Liver (tissue), 8 donors: ENCODE measurements at regions not wholly inside any gene's neighbourhood (a gene's known extent, or its start where the extent isn't known, plus 50 kb on each side); places are given as distances from the start of the nearest gene placed in this dataset.

Experiments used
- DNase-seq: peaks from one replicate; pipeline ENCODE4 v3.0.0-alpha.2; 2017; ENCODE audit warnings: low spot score
- H3K27ac ChIP-seq, 2 donors: one replicate each; pipeline ENCODE4 v1.7.0; 2013; ENCODE audit warnings: inconsistent platforms in 2 of 2, low read length in 2 of 2, control low read depth in 1 of 2, low read depth in 1 of 2, mild to moderate bottlenecking in 1 of 2
- H3K27me3 ChIP-seq, 4 donors: one replicate each; pipeline versions ENCODE4 v1.6.1 to v1.7.0; 2013; ENCODE audit warnings: low read length in 3 of 4, inconsistent platforms in 1 of 4, mild to moderate bottlenecking in 1 of 4, moderate library complexity in 1 of 4; ENCODE audit not compliant: control insufficient read depth in 4 of 4, insufficient read depth in 4 of 4
- H3K36me3 ChIP-seq, 4 donors: one replicate each; pipeline versions ENCODE4 v1.6.1 to v1.7.0; 2013; ENCODE audit warnings: low read length in 3 of 4, mild to moderate bottlenecking in 3 of 4, low read depth in 1 of 4, moderate library complexity in 1 of 4; ENCODE audit not compliant: control insufficient read depth in 4 of 4, insufficient read depth in 3 of 4
- H3K4me1 ChIP-seq, 4 donors: one replicate each; pipeline versions ENCODE4 v1.6.1 to v1.7.0; 2013; ENCODE audit warnings: low read length in 3 of 4, mild to moderate bottlenecking in 3 of 4, moderate library complexity in 1 of 4; ENCODE audit not compliant: control insufficient read depth in 4 of 4, insufficient read depth in 4 of 4
- H3K4me3 ChIP-seq, 3 donors: one replicate each; pipeline versions ENCODE4 v1.6.1 to v1.7.0; 2013; ENCODE audit warnings: low read length in 3 of 3, control low read depth in 1 of 3, low read depth in 1 of 3, mild to moderate bottlenecking in 1 of 3
- H3K9ac ChIP-seq, 2 donors: one replicate each; pipeline ENCODE4 v1.7.0; 2013; ENCODE audit warnings: low read length in 2 of 2, mild to moderate bottlenecking in 2 of 2, moderate library complexity in 2 of 2, control low read depth in 1 of 2, low read depth in 1 of 2
- H3K9me3 ChIP-seq, 4 donors: one replicate each; pipeline versions ENCODE4 v1.6.1 to v1.7.0; 2013; ENCODE audit warnings: low read length in 3 of 4; ENCODE audit not compliant: control insufficient read depth in 4 of 4
- EGR1 ChIP-seq, 2 donors: IDR thresholded peaks; 2 replicates each; pipeline ENCODE4 v1.6.1; 2016 to 2018; ENCODE audit warnings: antibody characterized with exemption in 2 of 2, low read depth in 2 of 2
- FOXA1 ChIP-seq: IDR thresholded peaks from 2 replicates; pipeline ENCODE4 v1.6.1; 2016; ENCODE audit warnings: antibody characterized with exemption
- GABPA ChIP-seq, 2 donors: IDR thresholded peaks in 1 of 2; conservative IDR thresholded peaks in 1 of 2; 2 replicates each; pipeline ENCODE4 v1.6.1; 2016; ENCODE audit warnings: antibody characterized with exemption in 2 of 2, mild to moderate bottlenecking in 1 of 2, moderate library complexity in 1 of 2
- HNF4A ChIP-seq, 2 donors: conservative IDR thresholded peaks; 2 replicates each; pipeline ENCODE4 v1.6.1; 2016; ENCODE audit warnings: antibody characterized with exemption in 2 of 2, mild to moderate bottlenecking in 2 of 2
- JUND ChIP-seq, 2 donors: IDR thresholded peaks; 2 replicates each; pipeline ENCODE4 v1.6.1; 2016; ENCODE audit warnings: antibody characterized with exemption in 2 of 2
- NR2F2 ChIP-seq: IDR thresholded peaks from 2 replicates; pipeline ENCODE4 v1.6.1; 2016; ENCODE audit warnings: antibody characterized with exemption
- RAD21 ChIP-seq, 2 donors: IDR thresholded peaks; 2 replicates each; pipeline ENCODE4 v1.6.1; 2016; ENCODE audit warnings: antibody characterized with exemption in 2 of 2, mild to moderate bottlenecking in 2 of 2
- RXRA ChIP-seq, 2 donors: IDR thresholded peaks; 2 replicates each; pipeline ENCODE4 v1.6.1; 2017 to 2018; ENCODE audit warnings: antibody characterized with exemption in 2 of 2, mild to moderate bottlenecking in 1 of 2
- SP1 ChIP-seq: IDR thresholded peaks from 2 replicates; pipeline ENCODE4 v1.6.1; 2018; ENCODE audit warnings: antibody characterized with exemption, mild to moderate bottlenecking
- TAF1 ChIP-seq: conservative IDR thresholded peaks from 2 replicates; pipeline ENCODE4 v1.6.1; 2016; ENCODE audit warnings: antibody characterized with exemption, mild to moderate bottlenecking
- WGBS: extraction: QIAGEN DNeasy Blood & Tissue Kit; methylation state at CpG from one replicate; pipeline ENCODE4 v1.1.7; 2013; 5-methylcytosine and 5-hydroxymethylcytosine counted together
- TF ChIP-seq, protein P1 (sequence below): IDR thresholded peaks from 2 replicates; pipeline ENCODE4 v1.6.1; 2016; ENCODE audit warnings: antibody characterized with exemption
- TF ChIP-seq, protein P2 (sequence below): fragments of 150-350 bp; IDR thresholded peaks from 2 replicates; pipeline ENCODE4 v1.5.1; 2017; ENCODE audit warnings: improper control_type of control experiment, low read depth, low read length; ENCODE audit not compliant: missing input control
- donor health status: healthy.
- donor health status: healthy.
- donor health status: healthy.
- donor health status: healthy.
- donor health status: healthy.

- TF ChIP-seq, protein P1, sequence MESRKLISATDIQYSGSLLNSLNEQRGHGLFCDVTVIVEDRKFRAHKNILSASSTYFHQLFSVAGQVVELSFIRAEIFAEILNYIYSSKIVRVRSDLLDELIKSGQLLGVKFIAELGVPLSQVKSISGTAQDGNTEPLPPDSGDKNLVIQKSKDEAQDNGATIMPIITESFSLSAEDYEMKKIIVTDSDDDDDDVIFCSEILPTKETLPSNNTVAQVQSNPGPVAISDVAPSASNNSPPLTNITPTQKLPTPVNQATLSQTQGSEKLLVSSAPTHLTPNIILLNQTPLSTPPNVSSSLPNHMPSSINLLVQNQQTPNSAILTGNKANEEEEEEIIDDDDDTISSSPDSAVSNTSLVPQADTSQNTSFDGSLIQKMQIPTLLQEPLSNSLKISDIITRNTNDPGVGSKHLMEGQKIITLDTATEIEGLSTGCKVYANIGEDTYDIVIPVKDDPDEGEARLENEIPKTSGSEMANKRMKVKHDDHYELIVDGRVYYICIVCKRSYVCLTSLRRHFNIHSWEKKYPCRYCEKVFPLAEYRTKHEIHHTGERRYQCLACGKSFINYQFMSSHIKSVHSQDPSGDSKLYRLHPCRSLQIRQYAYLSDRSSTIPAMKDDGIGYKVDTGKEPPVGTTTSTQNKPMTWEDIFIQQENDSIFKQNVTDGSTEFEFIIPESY = no peak
- TF ChIP-seq HNF4A (conservative IDR thresholded peaks at IDR 0.05) (no peak), JUND (IDR thresholded peaks at IDR 0.05) (no peak), SP1 (no peak), RXRA (IDR thresholded peaks at IDR 0.05) (no peak)
- TF ChIP-seq, protein P2, sequence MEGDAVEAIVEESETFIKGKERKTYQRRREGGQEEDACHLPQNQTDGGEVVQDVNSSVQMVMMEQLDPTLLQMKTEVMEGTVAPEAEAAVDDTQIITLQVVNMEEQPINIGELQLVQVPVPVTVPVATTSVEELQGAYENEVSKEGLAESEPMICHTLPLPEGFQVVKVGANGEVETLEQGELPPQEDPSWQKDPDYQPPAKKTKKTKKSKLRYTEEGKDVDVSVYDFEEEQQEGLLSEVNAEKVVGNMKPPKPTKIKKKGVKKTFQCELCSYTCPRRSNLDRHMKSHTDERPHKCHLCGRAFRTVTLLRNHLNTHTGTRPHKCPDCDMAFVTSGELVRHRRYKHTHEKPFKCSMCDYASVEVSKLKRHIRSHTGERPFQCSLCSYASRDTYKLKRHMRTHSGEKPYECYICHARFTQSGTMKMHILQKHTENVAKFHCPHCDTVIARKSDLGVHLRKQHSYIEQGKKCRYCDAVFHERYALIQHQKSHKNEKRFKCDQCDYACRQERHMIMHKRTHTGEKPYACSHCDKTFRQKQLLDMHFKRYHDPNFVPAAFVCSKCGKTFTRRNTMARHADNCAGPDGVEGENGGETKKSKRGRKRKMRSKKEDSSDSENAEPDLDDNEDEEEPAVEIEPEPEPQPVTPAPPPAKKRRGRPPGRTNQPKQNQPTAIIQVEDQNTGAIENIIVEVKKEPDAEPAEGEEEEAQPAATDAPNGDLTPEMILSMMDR = no peak
Observed at GRCh38 chr5:27466959-27467358, 428.6 kb upstream of the CDH9 start (continued).

GRCh38 chr5:27465140-27465539 lies 426.8 kb upstream of the CDH9 start:
- WGBS = 69% methylated on average over 5 of the region's 5 CpGs
- Histone ChIP-seq H3K27me3 (no peaks in the 10 kb centered on the region), H3K36me3 (no peaks in the 10 kb centered on the region), H3K27ac (no peak overlapping the region), H3K9me3 (no peaks in the 10 kb centered on the region), H3K9ac (no peak overlapping the region), H3K4me3 (no peak overlapping the region), H3K4me1 (no peaks in the 10 kb centered on the region)
- DNase-seq = no peak
- TF ChIP-seq NR2F2 = no peak
- TF ChIP-seq, protein P1 = no peak
- TF ChIP-seq TAF1 = no peak
- no peak for TF ChIP-seq GABPA (IDR thresholded peaks at IDR 0.05 in 1 of 2, conservative IDR thresholded peaks at IDR 0.05 in 1 of 2)
- no peak for TF ChIP-seq HNF4A (conservative IDR thresholded peaks at IDR 0.05)
- TF ChIP-seq FOXA1 = no peak
- no peak for TF ChIP-seq EGR1 (IDR thresholded peaks at IDR 0.05; ENCODE audit: low read depth in 2 of 2)
- no peak for TF ChIP-seq RAD21 (IDR thresholded peaks at IDR 0.05)
- TF ChIP-seq, protein P2 = no peak
- no peak for TF ChIP-seq JUND (IDR thresholded peaks at IDR 0.05)
